Stimulated activated CD4-positive, alpha-beta T cell treated with anti-CD3 and anti-CD28 coated beads, TNF-alpha, amount 100 ng/mL, for 1 hour (primary cell): ENCODE measurements at regions not wholly inside any gene's neighbourhood (a gene's known extent, or its start where the extent isn't known, plus 50 kb on each side); places are given as distances from the start of the nearest gene placed in this dataset.

Experiments
- DNase-seq, 3 donors: peaks; one replicate each; pipeline ENCODE4 v3.0.0-alpha.2; 2020; ENCODE audit warnings: low read depth in 3 of 3, low spot score in 1 of 3

DNA sequence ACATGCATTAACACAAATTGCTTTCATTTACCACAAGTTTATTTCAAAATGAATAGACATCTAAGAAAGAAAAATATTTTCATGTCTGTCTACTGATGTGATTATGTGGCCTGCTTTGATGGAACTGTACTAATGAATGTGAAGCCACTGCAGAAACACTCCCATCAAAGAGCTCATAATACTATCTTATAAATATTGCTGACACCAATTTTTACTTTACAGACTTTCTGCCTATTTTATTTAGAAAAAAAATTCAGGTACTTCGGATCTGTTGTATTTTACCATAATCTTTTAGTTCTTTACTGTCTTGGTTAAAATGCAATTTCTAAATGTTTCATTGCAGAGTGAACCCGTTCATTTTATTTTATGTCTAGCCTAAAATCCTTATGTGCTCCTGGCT lies 281.9 kb downstream of the ICE1 start:
- no peak for DNase-seq

DNA sequence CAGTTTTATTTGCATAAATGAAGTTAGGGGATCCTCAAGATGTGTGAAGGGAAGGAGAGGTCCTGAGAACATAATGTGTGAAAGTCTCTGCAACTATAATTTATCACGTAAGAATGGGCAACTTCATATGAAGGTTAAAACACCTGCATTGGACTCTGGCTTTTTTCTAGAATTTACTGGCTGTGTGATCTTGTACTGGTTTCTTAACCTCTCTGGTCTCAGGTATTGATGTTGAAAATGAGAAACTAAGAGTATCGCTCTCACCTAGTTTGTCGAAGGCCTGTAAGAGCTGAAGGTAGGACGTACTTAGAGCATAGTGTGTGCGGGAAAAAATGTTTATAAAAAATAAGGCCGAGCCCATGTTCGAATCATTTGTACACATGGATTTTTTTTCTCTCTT lies 280.5 kb downstream of the ICE1 start:
- no peak for DNase-seq

- no peak for DNase-seq
Observed at GRCh38 chr5:5700549-5700948, 278.1 kb downstream of the ICE1 start.

- no peak for DNase-seq
Observed at GRCh38 chr5:5699062-5699461, 276.6 kb downstream of the ICE1 start.

DNA sequence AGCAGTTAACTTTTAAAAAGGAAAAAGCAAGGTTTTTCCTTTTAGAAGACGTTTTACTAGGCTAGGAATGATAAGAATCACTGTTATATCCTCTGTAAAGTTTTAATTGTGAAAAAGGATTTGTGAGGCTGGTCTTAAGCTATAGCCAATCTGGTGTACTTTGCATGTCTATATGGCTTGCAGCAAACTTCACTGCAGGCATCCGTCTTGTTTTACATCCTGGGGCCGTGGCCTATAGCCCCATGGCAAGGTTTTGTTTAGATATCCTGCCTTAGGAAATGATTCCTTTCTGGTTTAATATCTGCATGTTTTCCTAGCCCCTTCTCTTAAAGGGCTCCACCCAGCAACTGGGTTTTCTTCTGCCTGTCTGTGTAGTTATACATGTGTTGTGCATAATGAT lies 272.8 kb downstream of the ICE1 start:
- no peak for DNase-seq

GRCh38 chr5:5688925-5689310 lies 266.4 kb downstream of the ICE1 start:
- DNase-seq = no peak

GRCh38 chr5:5688194-5688924 lies 265.9 kb downstream of the ICE1 start:
- DNase-seq = no peak

GRCh38 chr5:5687113-5687512 lies 264.6 kb downstream of the ICE1 start:
- DNase-seq = no peak

GRCh38 chr5:5686356-5686755 lies 263.9 kb downstream of the ICE1 start:
- DNase-seq = no peak

GRCh38 chr5:5685737-5686136 lies 263.3 kb downstream of the ICE1 start:
- DNase-seq = no peak

- DNase-seq = no peak
Observed at GRCh38 chr5:5683174-5683573, 260.7 kb downstream of the ICE1 start.

DNA sequence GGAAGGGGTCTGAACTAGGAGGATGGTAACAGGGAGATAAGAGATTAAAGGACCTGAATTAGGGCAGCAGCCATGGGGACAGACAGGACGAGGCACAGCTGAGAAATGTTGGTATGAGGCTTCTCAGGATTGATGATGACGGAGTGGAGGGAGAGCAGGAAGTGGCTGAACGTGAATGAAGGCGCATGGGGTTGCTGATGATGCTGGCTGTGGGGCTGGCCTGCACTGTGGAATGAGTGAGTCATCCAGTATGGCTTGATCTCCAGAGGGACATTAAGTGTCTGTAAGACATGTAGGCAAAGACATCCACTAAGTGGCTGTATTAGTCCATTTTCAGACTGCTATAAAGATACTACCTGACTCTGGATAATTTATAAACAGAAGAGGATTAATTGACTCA lies 256.4 kb downstream of the ICE1 start:
- no peak for DNase-seq

- no peak for DNase-seq
Observed at GRCh38 chr5:5677738-5678137, 255.3 kb downstream of the ICE1 start.

DNA sequence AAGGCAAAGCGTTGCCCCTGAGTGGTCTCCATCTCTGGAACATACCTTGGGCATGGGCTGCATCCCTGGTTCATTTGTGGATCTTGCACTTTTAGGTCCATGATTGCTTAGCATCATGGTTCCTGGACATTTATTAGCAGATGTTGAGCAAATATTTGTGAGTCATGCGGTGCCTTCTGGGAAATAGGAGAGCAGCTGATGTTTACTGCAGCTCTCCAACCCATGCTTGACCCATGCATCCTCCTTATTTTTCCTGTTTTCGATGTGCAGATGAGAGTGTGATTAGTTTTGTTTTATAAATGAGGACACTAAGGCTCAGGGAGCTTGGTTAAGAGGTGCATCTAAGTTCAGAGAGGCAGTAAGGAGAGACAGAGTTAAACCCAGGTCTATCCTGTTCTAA lies 253.7 kb downstream of the ICE1 start:
- DNase-seq = no peak

- DNase-seq = no peak
Observed at GRCh38 chr5:5675511-5675910, 253.0 kb downstream of the ICE1 start.

GRCh38 chr5:5671823-5672222 lies 249.3 kb downstream of the ICE1 start:
- no peak for DNase-seq

DNA sequence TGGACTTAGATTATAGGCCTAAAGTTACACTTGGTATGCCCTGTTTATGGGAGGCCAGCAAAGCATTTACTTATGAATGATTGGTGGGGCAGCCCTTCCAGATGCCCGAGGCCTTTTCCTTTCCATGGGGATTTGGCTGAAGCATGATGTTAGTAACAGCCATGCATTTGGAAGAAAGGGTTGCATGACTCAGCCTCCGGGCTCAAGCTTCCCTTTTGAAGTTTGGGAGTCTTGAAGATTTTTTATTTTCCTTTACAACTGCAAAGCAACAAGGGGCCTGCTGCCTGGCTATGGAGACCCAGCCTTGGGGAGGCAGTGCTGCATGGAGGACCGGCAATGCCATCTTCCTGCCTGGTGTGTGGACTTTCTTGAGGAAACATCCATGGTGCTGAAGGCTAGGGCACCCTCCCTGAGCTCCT lies 244.7 kb downstream of the ICE1 start:
- no peak for DNase-seq

DNA sequence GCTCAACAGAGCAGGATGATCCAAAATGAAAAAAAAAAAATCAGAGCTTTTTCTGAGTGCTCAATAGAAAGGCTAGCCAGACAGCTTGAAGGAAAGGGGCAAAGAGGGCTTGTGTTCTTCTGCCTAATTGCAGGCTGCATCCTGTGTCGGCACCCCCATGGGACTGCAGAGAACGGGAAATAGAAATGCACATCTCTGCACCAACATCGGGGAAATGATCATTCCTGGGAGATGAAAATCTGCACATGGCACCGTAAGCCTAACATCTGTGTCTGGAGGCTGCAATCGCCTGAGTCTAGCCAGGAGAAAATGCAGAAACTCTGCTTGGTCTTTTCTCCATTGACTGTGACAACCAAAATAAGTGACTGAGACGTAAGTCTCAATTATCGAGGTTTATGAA lies 243.9 kb downstream of the ICE1 start:
- no peak for DNase-seq

GRCh38 chr5:5666076-5666365 lies 243.5 kb downstream of the ICE1 start:
- no peak for DNase-seq

GRCh38 chr5:5665225-5666075 lies 243.0 kb downstream of the ICE1 start:
- DNase-seq = no peak

- no peak for DNase-seq
Observed at GRCh38 chr5:5658889-5659465, 236.5 kb downstream of the ICE1 start.

DNA sequence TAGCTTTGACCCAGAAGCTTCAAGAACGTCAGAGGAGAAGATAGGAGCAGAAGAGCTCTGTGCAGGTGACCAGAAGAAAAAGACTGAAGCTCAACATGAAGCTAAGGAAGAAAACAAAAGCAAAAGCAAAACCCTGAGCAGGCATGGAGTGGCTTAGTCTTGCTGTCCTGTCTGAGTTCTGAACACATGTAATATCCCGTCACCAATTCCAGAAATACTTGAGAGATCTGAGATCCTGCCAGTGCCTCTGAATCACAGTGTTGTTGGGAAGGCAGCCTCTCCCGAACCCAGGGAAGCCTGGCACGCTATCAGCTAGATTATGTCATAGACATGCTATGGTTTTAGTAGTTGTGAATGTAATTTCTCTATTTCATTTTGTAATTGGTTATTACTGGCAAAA lies 235.7 kb downstream of the ICE1 start:
- no peak for DNase-seq

GRCh38 chr5:5652181-5652580 lies 229.7 kb downstream of the ICE1 start:
- DNase-seq = no peak
